HUES64 (cell line): ENCODE measurements at regions not wholly inside any gene's neighbourhood (a gene's known extent, or its start where the extent isn't known, plus 50 kb on each side); places are given as distances from the start of the nearest gene placed in this dataset.

Experiments used
- H3K27ac ChIP-seq: 2 replicates; pipeline ENCODE4 v1.7.0; 2013; ENCODE audit warnings: low read depth, low read length, inconsistent platforms
- H3K27me3 ChIP-seq: 2 replicates; pipeline ENCODE4 v1.6.1; 2013; ENCODE audit warnings: mild to moderate bottlenecking, low read length; ENCODE audit not compliant: insufficient read depth
- H3K36me3 ChIP-seq: 2 replicates; pipeline ENCODE4 v1.6.1; 2013; ENCODE audit warnings: mild to moderate bottlenecking, low read length; ENCODE audit not compliant: insufficient read depth
- H3K4me1 ChIP-seq: 2 replicates; pipeline ENCODE4 v1.6.1; 2013; ENCODE audit warnings: mild to moderate bottlenecking, low read length, moderate library complexity; ENCODE audit not compliant: insufficient read depth
- H3K4me3 ChIP-seq: 2 replicates; pipeline ENCODE4 v1.5.1; 2013; ENCODE audit warnings: mild to moderate bottlenecking, low read length, moderate library complexity
- H3K9ac ChIP-seq: 2 replicates; pipeline ENCODE4 v1.6.1; 2013; ENCODE audit warnings: mild to moderate bottlenecking, low read depth, low read length
- H3K9me3 ChIP-seq: 2 replicates; pipeline ENCODE4 v1.6.1; 2013; ENCODE audit warnings: low read depth, low read length; ENCODE audit not compliant: insufficient read depth
- WGBS: fragments of 150-250, 120-280 bp; methylation state at CpG from one replicate; pipeline ENCODE4 v1.1.7; 2013; ENCODE audit warnings: missing lambda C conversion rate; 5-methylcytosine and 5-hydroxymethylcytosine counted together

- Histone ChIP-seq H3K4me1 (peaks cover 13% of the 10 kb centered on the region; the same call in 1 of the 2 replicates), H3K9ac (no peak overlapping the region), H3K27me3 (no peaks in the 10 kb centered on the region), H3K4me3 (no peak overlapping the region), H3K36me3 (no peaks in the 10 kb centered on the region), H3K27ac (no peak overlapping the region), H3K9me3 (no peaks in the 10 kb centered on the region)
- WGBS: 58% methylated on average over 13 of the region's 13 CpGs
Observed at GRCh38 chr18:25827961-25828561, 262.4 kb downstream of the SS18 start.

- Histone ChIP-seq H3K9ac (no peak overlapping the region), H3K36me3 (no peaks in the 10 kb centered on the region), H3K27ac (no peak overlapping the region), H3K27me3 (no peaks in the 10 kb centered on the region), H3K9me3 (no peaks in the 10 kb centered on the region), H3K4me1 (peaks cover 13% of the 10 kb centered on the region; the same call in 1 of the 2 replicates), H3K4me3 (no peak overlapping the region)
- WGBS: 90% methylated on average over 3 of the region's 4 CpGs
Observed at GRCh38 chr18:25827228-25827627, 263.2 kb downstream of the SS18 start.

GRCh38 chr18:25826823-25827222, 263.6 kb downstream of the SS18 start:
- Histone ChIP-seq H3K27me3 (no peaks in the 10 kb centered on the region), H3K9me3 (no peaks in the 10 kb centered on the region), H3K9ac (no peak overlapping the region), H3K4me1 (peaks cover 13% of the 10 kb centered on the region; the same call in 1 of the 2 replicates), H3K36me3 (no peaks in the 10 kb centered on the region), H3K27ac (no peak overlapping the region), H3K4me3 (no peak overlapping the region)
- WGBS: 93% methylated on average over 5 of the region's 5 CpGs

- 85% methylated on average over 4 of the region's 4 CpGs for WGBS
Observed at GRCh38 chr18:25825979-25826776, 264.2 kb downstream of the SS18 start.

GRCh38 chr18:25825056-25825455, 265.4 kb downstream of the SS18 start:
- H3K9ac ChIP-seq: no peak overlapping the region
- H3K27me3 ChIP-seq: no peaks in the 10 kb centered on the region
- no peak overlapping the region for H3K4me3 ChIP-seq
- H3K36me3 ChIP-seq: no peaks in the 10 kb centered on the region
- H3K4me1 ChIP-seq: peaks cover 13% of the 10 kb centered on the region; the same call in 1 of the 2 replicates
- H3K9me3 ChIP-seq: no peaks in the 10 kb centered on the region
- no peak overlapping the region for H3K27ac ChIP-seq
- 84% methylated on average over 6 of the region's 6 CpGs for WGBS

More at GRCh38 chr18:25825979-25826776, 264.2 kb downstream of the SS18 start:
- Histone ChIP-seq H3K27ac (no peak overlapping the region), H3K27me3 (no peaks in the 10 kb centered on the region), H3K9me3 (no peaks in the 10 kb centered on the region), H3K4me3 (no peak overlapping the region), H3K9ac (no peak overlapping the region), H3K4me1 (peaks cover 13% of the 10 kb centered on the region; the same call in 1 of the 2 replicates), H3K36me3 (no peaks in the 10 kb centered on the region)

- no peaks in the 10 kb centered on the region for H3K4me1 ChIP-seq
- H3K9me3 ChIP-seq: no peaks in the 10 kb centered on the region
- H3K9ac ChIP-seq: no peak overlapping the region
- no peaks in the 10 kb centered on the region for H3K36me3 ChIP-seq
- H3K27ac ChIP-seq: no peak overlapping the region
- whole genome bisulfite sequencing: 76% methylated on average over 1 of the region's 1 CpG
- no peak overlapping the region for H3K4me3 ChIP-seq
- no peaks in the 10 kb centered on the region for H3K27me3 ChIP-seq
Observed at GRCh38 chr18:25819746-25820363, 270.6 kb downstream of the SS18 start.

- Histone ChIP-seq H3K9ac (no peak overlapping the region), H3K9me3 (no peaks in the 10 kb centered on the region), H3K36me3 (no peaks in the 10 kb centered on the region), H3K27ac (no peak overlapping the region), H3K27me3 (no peaks in the 10 kb centered on the region), H3K4me1 (no peaks in the 10 kb centered on the region), H3K4me3 (no peak overlapping the region)
- WGBS: 90% methylated on average over 5 of the region's 6 CpGs
Observed at GRCh38 chr18:25818505-25818904, 271.9 kb downstream of the SS18 start.

GRCh38 chr18:25817546-25818237, 272.7 kb downstream of the SS18 start:
- Histone ChIP-seq H3K36me3 (no peaks in the 10 kb centered on the region), H3K27ac (no peak overlapping the region), H3K9ac (no peak overlapping the region), H3K27me3 (no peaks in the 10 kb centered on the region), H3K9me3 (no peaks in the 10 kb centered on the region), H3K4me3 (no peak overlapping the region), H3K4me1 (no peaks in the 10 kb centered on the region)
- 92% methylated on average over 5 of the region's 5 CpGs for WGBS

GRCh38 chr18:25815659-25816058, 274.8 kb downstream of the SS18 start:
- no peak overlapping the region for H3K27ac ChIP-seq
- 91% methylated on average over 3 of the region's 3 CpGs for WGBS
- H3K27me3 ChIP-seq: no peaks in the 10 kb centered on the region

GRCh38 chr18:25814841-25815458, 275.5 kb downstream of the SS18 start:
- H3K4me3 ChIP-seq: no peak overlapping the region
- 86% methylated on average over 4 of the region's 4 CpGs for WGBS
- H3K9me3 ChIP-seq: no peaks in the 10 kb centered on the region
- no peaks in the 10 kb centered on the region for H3K4me1 ChIP-seq
- no peaks in the 10 kb centered on the region for H3K36me3 ChIP-seq
- no peak overlapping the region for H3K9ac ChIP-seq
- H3K27me3 ChIP-seq: no peaks in the 10 kb centered on the region
- no peak overlapping the region for H3K27ac ChIP-seq

More at GRCh38 chr18:25815659-25816058, 274.8 kb downstream of the SS18 start:
- H3K4me3 ChIP-seq: no peak overlapping the region
- no peaks in the 10 kb centered on the region for H3K9me3 ChIP-seq
- no peaks in the 10 kb centered on the region for H3K36me3 ChIP-seq
- H3K9ac ChIP-seq: no peak overlapping the region
- no peaks in the 10 kb centered on the region for H3K4me1 ChIP-seq
